Body of pancreas (tissue), 4 donors: ENCODE measurements at regions not wholly inside any gene's neighbourhood (a gene's known extent, or its start where the extent isn't known, plus 50 kb on each side); places are given as distances from the start of the nearest gene placed in this dataset.

ENCODE experiments used
- ATAC-seq: fragments of 150-250 bp; one replicate; pipeline ENCODE4 v1.9.1; 2016
- DNase-seq, 4 donors: peaks; one replicate each; pipeline ENCODE4 v3.0.0-alpha.2; 2019
- H3K27ac ChIP-seq, 4 donors: fragments of 200-600 bp; sonication (generic); 1 replicate in 3 of 4; 2 replicates in 1 of 4; pipeline versions ENCODE4 v1.5.1 to v1.6.1; 2016 to 2019; ENCODE audit warnings: mild to moderate bottlenecking in 1 of 4, mixed read lengths in 1 of 4, moderate library complexity in 1 of 4
- H3K27me3 ChIP-seq, 2 donors: fragments of 200-600 bp; sonication (generic); one replicate each; pipeline ENCODE4 v1.6.0; 2016; ENCODE audit warnings: mild to moderate bottlenecking in 1 of 2
- H3K36me3 ChIP-seq, 2 donors: fragments of 200-600 bp; sonication (generic); replicated peaks in 1 of 2; 2 replicates each; pipeline ENCODE4 v1.5.1; 2016; ENCODE audit warnings: low read depth in 2 of 2; ENCODE audit not compliant: insufficient read depth in 1 of 2
- H3K4me1 ChIP-seq: fragments of 200-600 bp; sonication (generic); one replicate; pipeline ENCODE4 v1.6.0; 2016
- H3K4me3 ChIP-seq, 2 donors: fragments of 200-600 bp; sonication (generic); 1 replicate in 1 of 2; 2 replicates in 1 of 2; pipeline ENCODE4 v1.5.1; 2016 to 2019
- H3K9me3 ChIP-seq, 3 donors: fragments of 200-600 bp; sonication (generic); 1 replicate in 2 of 3; 2 replicates in 1 of 3; pipeline ENCODE4 v1.5.1; 2016
- CTCF ChIP-seq, 7 experiments: fragments of 450-650 bp in 4 of 7; fragments of 200-600 bp in 3 of 7; sonication (generic) in 3 of 7; IDR thresholded peaks; one replicate each; pipeline ENCODE4 v1.5.1; 2016 to 2019; ENCODE audit warnings: antibody characterized with exemption in 7 of 7
- POLR2A ChIP-seq, 3 donors: fragments of 450-650 bp; IDR thresholded peaks; one replicate each; pipeline ENCODE4 v1.6.1; 2016; ENCODE audit warnings: antibody characterized with exemption in 3 of 3, mild to moderate bottlenecking in 2 of 3
- WGBS, 2 donors: methylation state at CpG; one replicate each; pipeline ENCODE4 v1.1.5; 2017; 5-methylcytosine and 5-hydroxymethylcytosine counted together
- intact Hi-C: fragments of 100-400 bp; cut with DNase I; formaldehyde crosslinking; loops from one replicate; pipeline ENCODE4 v1.15.1; 2023

GRCh38 chr6:62819640-62820039 is 391.6 kb upstream of the FKBP1C start:
- Histone ChIP-seq H3K4me3 (no peak overlapping the region), H3K27me3 (no peaks in the 10 kb centered on the region), H3K9me3 (no peaks in the 10 kb centered on the region), H3K27ac (no peak overlapping the region), H3K4me1 (peaks cover 4% of the 10 kb centered on the region), H3K36me3 (no peaks in the 10 kb centered on the region)
- peak in 3 of 4 donors; percentile 42 to 64 (median 46) for DNase-seq
- intact Hi-C loops = no loop called here
- TF ChIP-seq POLR2A (IDR thresholded peaks at IDR 0.05) = no peak
- no peak for TF ChIP-seq CTCF (IDR thresholded peaks at IDR 0.05)
- WGBS, 2 donors = 20 to 21% methylated on average over 2 of the region's 2 CpGs
- peak; percentile 79 for ATAC-seq

GRCh38 chr6:62808565-62809293 is 402.5 kb upstream of the FKBP1C start:
- H3K4me1 ChIP-seq = no peaks in the 10 kb centered on the region
- no peaks in the 10 kb centered on the region for H3K27me3 ChIP-seq
- no peak for TF ChIP-seq POLR2A (IDR thresholded peaks at IDR 0.05)
- TF ChIP-seq CTCF (IDR thresholded peaks at IDR 0.05) = no peak
- DNase-seq (peak in 1 of 4 donors; percentile 5), ATAC-seq (no peak)
- no peak overlapping the region for H3K4me3 ChIP-seq
- H3K36me3 ChIP-seq = no peaks in the 10 kb centered on the region
- intact Hi-C loops = no loop called here
- WGBS, 2 donors = 49 to 78% methylated on average over 1 of the region's 1 CpG
- no peaks in the 10 kb centered on the region for H3K9me3 ChIP-seq
- no peak overlapping the region for H3K27ac ChIP-seq

- Histone ChIP-seq H3K36me3 (no peaks in the 10 kb centered on the region), H3K9me3 (no peaks in the 10 kb centered on the region), H3K27ac (no peak overlapping the region), H3K27me3 (no peaks in the 10 kb centered on the region), H3K4me1 (no peaks in the 10 kb centered on the region), H3K4me3 (no peak overlapping the region)
- intact Hi-C loops = no loop called here
- ATAC-seq (no peak), DNase-seq (no peak)
- WGBS, 2 donors = 59 to 60% methylated on average over 4 of the region's 4 CpGs
- TF ChIP-seq POLR2A (IDR thresholded peaks at IDR 0.05) (no peak), CTCF (IDR thresholded peaks at IDR 0.05) (no peak)
Observed at GRCh38 chr6:62805431-62805830, 405.8 kb upstream of the FKBP1C start.

- no peaks in the 10 kb centered on the region for H3K4me1 ChIP-seq
- DNase-seq (no peak), ATAC-seq (no peak)
- no peaks in the 10 kb centered on the region for H3K36me3 ChIP-seq
- no peaks in the 10 kb centered on the region for H3K9me3 ChIP-seq
- WGBS, 2 donors = 83 to 95% methylated on average over 7 of the region's 7 CpGs
- no peak overlapping the region for H3K27ac ChIP-seq
- TF ChIP-seq CTCF (IDR thresholded peaks at IDR 0.05) = no peak
- TF ChIP-seq POLR2A (IDR thresholded peaks at IDR 0.05) = no peak
- no peaks in the 10 kb centered on the region for H3K27me3 ChIP-seq
- intact Hi-C loops = no loop called here
- H3K4me3 ChIP-seq = no peak overlapping the region
Observed at GRCh38 chr6:62803094-62803493, 408.2 kb upstream of the FKBP1C start.

- Histone ChIP-seq H3K27ac (no peak overlapping the region), H3K27me3 (no peaks in the 10 kb centered on the region), H3K4me1 (no peaks in the 10 kb centered on the region), H3K4me3 (no peak overlapping the region), H3K36me3 (no peaks in the 10 kb centered on the region), H3K9me3 (no peaks in the 10 kb centered on the region)
- no peak for TF ChIP-seq POLR2A (IDR thresholded peaks at IDR 0.05)
- no peak for TF ChIP-seq CTCF (IDR thresholded peaks at IDR 0.05)
- DNase-seq = no peak
- no peak for ATAC-seq
- intact Hi-C loops = no loop called here
- WGBS, 2 donors = 51 to 58% methylated on average over 4 of the region's 4 CpGs
Observed at GRCh38 chr6:62797190-62797589, 414.1 kb upstream of the FKBP1C start.
